NCI-H2196 (cell line): ENCODE measurements at regions not wholly inside any gene's neighbourhood (a gene's known extent, or its start where the extent isn't known, plus 50 kb on each side); places are given as distances from the start of the nearest gene placed in this dataset.

ENCODE experiments used
- DNase-seq: peaks from one replicate; lab custom pipeline; 2025; ENCODE audit not compliant: unreplicated experiment; lab: John Stamatoyannopoulos, UW

GRCh38 chr10:62453274-62453673, 79.1 kb downstream of the ZNF365 start:
- no peak for DNase-seq

DNA sequence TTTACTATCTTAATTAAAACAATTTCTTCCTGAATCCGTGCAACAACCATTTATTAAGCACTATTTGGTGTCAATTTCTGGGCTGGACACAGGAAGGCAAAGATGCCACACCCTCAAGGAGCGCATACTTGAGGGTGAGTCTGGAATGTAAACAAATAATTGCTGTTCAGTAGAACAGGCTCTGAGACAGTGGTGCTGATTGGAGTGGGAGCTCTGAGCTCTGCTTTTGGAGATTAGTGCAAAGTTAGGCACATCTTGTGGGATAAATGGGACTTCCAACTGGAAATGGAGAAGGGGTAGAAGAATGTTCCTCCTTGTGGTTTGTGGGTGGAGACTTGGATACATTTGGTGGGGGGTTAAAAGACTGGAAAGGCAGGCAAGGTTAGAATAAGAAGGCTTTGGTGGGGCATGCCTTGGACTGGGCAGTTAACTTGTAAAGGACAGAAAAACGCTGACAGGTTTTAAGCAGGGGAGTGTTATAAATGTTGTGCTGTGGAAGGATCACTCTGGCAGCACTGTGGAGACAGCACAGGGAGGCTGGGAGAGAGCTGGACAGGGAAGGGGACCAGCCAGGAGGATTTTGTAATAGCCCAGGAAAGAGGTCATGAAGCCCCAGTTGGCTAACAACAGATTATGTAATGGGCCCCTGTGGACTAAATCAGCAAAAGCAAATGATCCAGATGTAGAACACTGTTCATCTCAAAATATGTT, 80.7 kb downstream of the ZNF365 start:
- no peak for DNase-seq

DNA sequence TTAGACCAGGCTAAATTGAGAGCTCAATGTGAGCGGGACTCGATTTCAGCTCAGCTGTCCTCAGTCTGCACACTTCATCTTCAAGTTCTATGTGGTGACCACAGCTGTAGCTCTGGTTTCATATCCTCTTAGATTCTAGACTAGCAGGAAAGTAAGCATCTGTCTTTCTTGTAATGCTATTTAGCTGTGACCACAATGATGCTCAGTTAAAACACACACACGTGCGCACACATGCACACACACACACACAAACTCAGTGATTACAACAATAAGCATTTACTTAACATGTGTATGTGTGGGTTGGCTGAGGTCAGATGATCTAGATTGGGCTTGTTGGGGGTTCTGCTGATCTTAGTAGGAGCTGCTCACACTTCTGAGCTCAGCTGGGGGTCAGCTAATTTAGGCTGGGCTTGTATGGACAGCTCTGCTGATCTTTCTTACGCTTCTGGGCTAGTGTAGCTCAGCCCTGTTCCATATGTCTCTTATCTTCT, 82.5 kb downstream of the ZNF365 start:
- no peak for DNase-seq

- DNase-seq, result no peak
Observed at GRCh38 chr10:62457196-62457595, 83.0 kb downstream of the ZNF365 start.

DNA sequence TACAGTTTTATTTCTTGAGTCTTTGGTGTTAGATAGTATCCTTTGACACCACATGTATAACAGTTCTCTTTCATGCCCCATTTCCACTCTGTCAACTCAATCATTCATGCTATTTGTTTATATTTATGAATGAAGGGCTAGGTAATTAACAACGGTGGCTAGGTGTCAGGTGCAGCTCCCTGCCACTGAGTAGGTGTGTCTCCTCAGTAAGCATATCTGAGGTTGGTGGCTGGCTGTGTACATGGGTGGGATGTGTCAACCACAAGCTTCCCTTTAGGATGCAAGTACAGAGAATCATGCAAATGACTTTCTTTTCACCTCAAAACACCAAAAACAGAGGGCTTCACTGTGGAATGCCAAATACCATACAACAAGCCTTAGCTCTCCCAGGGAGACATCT, 83.4 kb downstream of the ZNF365 start:
- DNase-seq, result no peak

GRCh38 chr10:62459072-62459471, 84.9 kb downstream of the ZNF365 start:
- no peak for DNase-seq

GRCh38 chr10:62459500-62459899, 85.3 kb downstream of the ZNF365 start:
- no peak for DNase-seq

DNA sequence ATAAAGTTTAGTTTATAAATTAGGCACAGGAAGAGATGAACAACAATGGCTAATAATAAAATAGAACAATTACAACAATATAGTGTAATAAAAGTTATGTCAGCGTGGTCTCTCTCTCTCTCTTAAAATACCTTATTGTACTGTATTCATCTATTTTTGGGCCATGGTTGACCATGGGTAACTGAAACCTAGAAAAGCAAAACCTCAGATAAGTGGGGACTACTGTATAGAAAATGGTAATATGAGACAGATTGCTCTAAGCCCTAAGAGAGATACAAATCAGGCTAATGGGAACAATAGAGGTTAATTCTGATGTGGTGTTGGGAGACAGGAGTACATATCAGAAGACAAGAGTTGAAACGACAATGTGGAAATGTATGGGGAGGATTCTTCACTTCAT, 86.2 kb downstream of the ZNF365 start:
- DNase-seq, result no peak

- no peak for DNase-seq
Observed at GRCh38 chr10:62461120-62461519, 87.0 kb downstream of the ZNF365 start.

GRCh38 chr10:62462461-62462860, 88.3 kb downstream of the ZNF365 start:
- DNase-seq, result no peak

DNA sequence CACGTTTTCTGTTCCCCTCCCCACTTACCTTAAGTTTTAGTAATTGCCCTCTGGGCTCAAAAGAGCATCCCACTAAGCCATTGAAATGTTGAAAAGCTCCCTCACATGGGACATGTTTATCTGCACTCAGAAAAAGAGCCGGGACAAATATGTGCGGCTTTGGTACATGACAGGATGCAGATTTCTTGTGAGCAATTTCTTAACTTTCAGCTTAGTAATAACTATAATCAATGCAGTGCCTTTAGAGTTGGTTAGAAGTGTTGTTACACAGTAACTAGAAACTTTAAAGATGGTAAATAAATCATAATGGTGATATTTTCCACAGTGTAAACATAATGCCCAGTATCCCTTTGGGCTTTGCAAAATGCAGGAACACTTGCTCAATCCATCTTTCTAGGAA, 89.2 kb downstream of the ZNF365 start:
- DNase-seq, result no peak

GRCh38 chr10:62464308-62464707, 90.1 kb downstream of the ZNF365 start:
- no peak for DNase-seq

- DNase-seq, result no peak
Observed at GRCh38 chr10:62466590-62466989, 92.4 kb downstream of the ZNF365 start.

GRCh38 chr10:62467527-62467926, 93.4 kb downstream of the ZNF365 start:
- DNase-seq, result no peak

DNA sequence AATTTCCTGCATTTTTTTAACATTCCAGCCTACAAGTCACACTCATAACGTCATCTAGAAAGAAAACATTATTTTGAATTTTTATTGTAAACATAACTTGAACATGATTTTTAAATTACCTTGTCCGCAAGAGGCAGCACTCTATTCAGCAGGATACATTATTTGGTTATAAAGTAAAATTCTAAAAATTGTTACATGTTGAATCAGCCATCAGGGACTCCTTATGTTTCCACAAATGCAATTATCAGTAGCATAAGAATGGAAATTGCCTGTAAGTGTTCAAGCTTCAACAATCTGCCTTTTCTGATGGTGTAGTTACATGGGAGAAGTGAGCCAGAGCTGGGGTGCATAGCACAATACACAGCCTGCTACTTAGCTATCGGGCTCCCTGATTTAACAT, 97.5 kb downstream of the ZNF365 start:
- DNase-seq, result no peak

DNA sequence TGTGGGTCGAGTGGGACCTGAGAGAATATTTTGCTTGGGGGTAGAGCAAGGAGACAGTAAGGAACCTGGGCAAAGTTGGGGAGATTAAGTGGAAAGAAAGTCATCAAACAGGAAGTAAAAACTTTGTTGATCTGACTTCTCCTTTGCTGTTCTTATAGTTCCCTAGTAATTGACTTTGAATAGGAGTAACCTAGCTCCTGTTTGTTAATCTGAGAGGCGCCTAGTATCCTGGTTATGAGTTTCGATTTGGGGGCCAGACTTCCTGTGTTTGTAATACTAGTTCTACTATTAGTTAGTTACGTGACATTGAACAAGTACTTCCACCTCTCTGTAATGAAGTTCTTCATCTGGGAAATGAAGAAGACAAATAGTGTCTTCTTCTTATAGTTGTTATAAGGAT, 99.1 kb downstream of the ZNF365 start:
- DNase-seq, result no peak

- DNase-seq, result no peak
Observed at GRCh38 chr10:62475551-62475950, 101.4 kb downstream of the ZNF365 start.

- no peak for DNase-seq
Observed at GRCh38 chr10:62479523-62479922, 105.4 kb downstream of the ZNF365 start.

- no peak for DNase-seq
Observed at GRCh38 chr10:62480196-62480595, 106.0 kb downstream of the ZNF365 start.

DNA sequence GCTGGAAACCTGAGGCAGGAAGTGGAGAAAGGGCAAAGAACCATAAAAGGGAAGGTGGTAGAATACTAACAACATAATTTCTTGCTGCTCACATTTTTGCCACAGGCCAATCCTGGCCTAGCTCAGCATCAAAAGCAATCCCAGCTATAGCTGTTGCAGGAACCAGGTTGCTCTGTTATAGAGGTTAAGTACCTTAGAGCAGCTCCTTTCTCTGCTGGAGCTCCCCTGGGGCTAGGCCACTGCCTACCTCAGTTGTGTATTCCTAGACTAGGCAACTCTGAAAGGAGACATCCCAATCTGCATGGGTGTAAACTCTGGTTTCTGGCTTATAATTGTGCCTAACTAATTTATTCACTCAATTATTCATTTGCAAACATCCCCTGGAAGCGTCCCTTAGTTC, 108.4 kb downstream of the ZNF365 start:
- DNase-seq, result no peak

GRCh38 chr10:62491597-62491996, 117.4 kb downstream of the ZNF365 start:
- no peak for DNase-seq

- peak; percentile 22 for DNase-seq
Observed at GRCh38 chr10:62492012-62492869, 118.1 kb downstream of the ZNF365 start.
